Neural cell (in vitro differentiated cells): ENCODE measurements at regions not wholly inside any gene's neighbourhood (a gene's known extent, or its start where the extent isn't known, plus 50 kb on each side); places are given as distances from the start of the nearest gene placed in this dataset.

Experiments used
- H2AFZ ChIP-seq: fragments of 200-600, 300-800 bp; sonication (generic), shearing (Covaris generic); 2 replicates; pipeline ENCODE4 v1.6.0; 2014; ENCODE audit warnings: low read depth, mild to moderate bottlenecking, antibody characterized with exemption, low read length, moderate library complexity
- H3F3A ChIP-seq: fragments of 200-600 bp; shearing (Covaris generic); 2 replicates; pipeline ENCODE4 v1.6.1; 2016; ENCODE audit warnings: mild to moderate bottlenecking, moderate library complexity, mixed read lengths, antibody characterized with exemption, low read length; ENCODE audit not compliant: insufficient read depth, poor library complexity, severe bottlenecking
- H3K27ac ChIP-seq: fragments of 200-600, 300-800 bp; sonication (generic), shearing (Covaris generic); 2 replicates; pipeline ENCODE4 v1.5.1; 2014; ENCODE audit warnings: mild to moderate bottlenecking, low read length, moderate library complexity
- H3K27me3 ChIP-seq: fragments of 300-800, 200-600 bp; sonication (generic), shearing (Covaris generic); 2 replicates; pipeline ENCODE4 v1.6.0; 2014; ENCODE audit warnings: mild to moderate bottlenecking, low read depth, low read length, moderate library complexity; ENCODE audit not compliant: insufficient read depth
- H3K36me3 ChIP-seq: fragments of 300-800, 200-600 bp; sonication (generic), shearing (Covaris generic); 2 replicates; pipeline ENCODE4 v1.5.1; 2014; ENCODE audit warnings: mild to moderate bottlenecking, antibody characterized with exemption, low read length, moderate library complexity; ENCODE audit not compliant: insufficient read depth
- H3K4me2 ChIP-seq: fragments of 300-800, 200-600 bp; sonication (generic), shearing (Covaris generic); 2 replicates; pipeline ENCODE4 v1.6.0; 2014; ENCODE audit warnings: mild to moderate bottlenecking, low read length
- H3K4me3 ChIP-seq: fragments of 300-800, 200-600 bp; sonication (generic), shearing (Covaris generic); 2 replicates; pipeline ENCODE4 v1.5.1; 2014; ENCODE audit warnings: mild to moderate bottlenecking, low read length, moderate library complexity
- H3K79me2 ChIP-seq: fragments of 200-600 bp; shearing (Covaris generic); replicated peaks from 2 replicates; pipeline ENCODE4 v1.6.0; 2014; ENCODE audit warnings: mild to moderate bottlenecking, low read length, moderate library complexity; ENCODE audit not compliant: insufficient read depth
- H3K9ac ChIP-seq: fragments of 300-800, 200-600 bp; sonication (generic), shearing (Covaris generic); 2 replicates; pipeline ENCODE4 v1.6.1; 2016; ENCODE audit warnings: mild to moderate bottlenecking, low read length, mixed read lengths
- H3K9me2 ChIP-seq: fragments of 200-600 bp; shearing (Covaris generic); 2 replicates; pipeline ENCODE4 v1.6.1; 2016; ENCODE audit warnings: mild to moderate bottlenecking, low read length, mixed read lengths; ENCODE audit not compliant: insufficient read depth
- H3K9me3 ChIP-seq: fragments of 200-600, 300-800 bp; sonication (generic), shearing (Covaris generic); 2 replicates; pipeline ENCODE4 v1.6.1; 2016; ENCODE audit warnings: mild to moderate bottlenecking, mixed run types, low read length, moderate library complexity, mixed read lengths
- H4K20me1 ChIP-seq: fragments of 200-600 bp; shearing (Covaris generic); 2 replicates; pipeline ENCODE4 v1.6.1; 2016; ENCODE audit warnings: mild to moderate bottlenecking, mixed run types; ENCODE audit not compliant: insufficient read depth
- CTCF ChIP-seq: fragments of 450-650 bp; IDR thresholded peaks from 2 replicates; pipeline ENCODE4 v1.5.1; 2014; ENCODE audit warnings: antibody characterized with exemption, mild to moderate bottlenecking, moderate library complexity; ENCODE audit not compliant: poor library complexity, severe bottlenecking
- EP300 ChIP-seq: fragments of 450-650 bp; conservative IDR thresholded peaks from 2 replicates; pipeline ENCODE4 v1.6.1; 2014; ENCODE audit warnings: antibody characterized with exemption, mild to moderate bottlenecking, moderate library complexity; ENCODE audit not compliant: poor library complexity, severe bottlenecking
- EZH2 ChIP-seq: fragments of 200-600, 300-800 bp; shearing (Covaris generic), sonication (generic); IDR thresholded peaks from 2 replicates; pipeline ENCODE4 v1.6.1; 2014; ENCODE audit warnings: antibody characterized with exemption, low read length, borderline replicate concordance, mild to moderate bottlenecking; ENCODE audit not compliant: insufficient read depth, poor library complexity, severe bottlenecking
- MXI1 ChIP-seq: fragments of 450-650 bp; conservative IDR thresholded peaks from 2 replicates; pipeline ENCODE4 v1.6.1; 2014; ENCODE audit warnings: antibody characterized with exemption, mild to moderate bottlenecking; ENCODE audit not compliant: poor library complexity, severe bottlenecking
- POLR2AphosphoS5 ChIP-seq: IDR thresholded peaks from 2 replicates; pipeline ENCODE4 v1.6.1; 2012
- RAD21 ChIP-seq: fragments of 450-650 bp; conservative IDR thresholded peaks from 2 replicates; pipeline ENCODE4 v1.6.1; 2014; ENCODE audit warnings: antibody characterized with exemption, mild to moderate bottlenecking, moderate library complexity
- SMC3 ChIP-seq: fragments of 450-650 bp; conservative IDR thresholded peaks from 2 replicates; pipeline ENCODE4 v1.6.1; 2014; ENCODE audit warnings: antibody characterized with exemption, mild to moderate bottlenecking, moderate library complexity; ENCODE audit not compliant: poor library complexity
- TAF1 ChIP-seq: IDR thresholded peaks from 2 replicates; pipeline ENCODE4 v1.6.1; 2012; ENCODE audit warnings: low read depth
- TF ChIP-seq, protein P1 (sequence below): IDR thresholded peaks from 2 replicates; pipeline ENCODE4 v1.6.1; 2012; ENCODE audit warnings: borderline replicate concordance

DNA sequence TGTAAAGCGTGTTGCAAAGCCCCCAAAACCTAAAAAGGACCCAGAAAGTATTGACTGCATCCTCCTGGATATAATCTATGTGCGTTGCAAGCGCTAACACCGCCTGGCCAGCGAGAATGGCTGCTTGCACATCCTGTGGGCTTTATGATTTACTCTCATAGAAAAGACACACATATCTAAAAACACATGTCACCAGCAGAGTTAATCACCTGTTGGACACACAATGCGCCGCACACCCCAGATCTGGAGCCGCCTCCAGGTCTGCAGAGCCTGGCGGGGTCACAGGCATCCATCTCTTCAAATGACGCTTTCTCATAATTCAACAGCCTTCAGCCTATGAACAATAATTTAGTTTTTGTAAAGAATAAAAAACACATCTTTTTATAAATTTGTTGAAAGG, 186.5 kb downstream of the RTP5 start:
- H3K9me2 ChIP-seq = no peaks in the 10 kb centered on the region

DNA sequence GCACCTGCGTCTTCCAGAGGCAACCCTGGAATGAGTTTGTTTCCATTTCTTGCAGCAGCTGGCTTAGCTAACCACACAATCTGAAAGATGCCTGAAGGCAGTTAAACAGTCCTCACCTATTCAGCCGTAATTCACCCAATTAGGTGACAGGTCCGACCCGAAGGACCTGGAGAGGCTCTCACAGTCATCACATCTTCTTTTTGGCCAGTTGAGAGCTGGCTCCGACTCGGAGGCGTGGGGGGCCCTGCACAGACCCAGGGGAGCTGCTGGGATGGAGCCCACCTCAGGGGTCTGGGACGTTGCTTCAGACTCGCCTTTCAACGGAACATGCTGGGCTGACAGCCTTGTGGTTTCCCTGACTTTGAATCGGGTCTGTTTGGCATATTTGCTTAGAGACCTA, 187.3 kb downstream of the RTP5 start:
- Histone ChIP-seq H3K27ac (no peak overlapping the region), H3K9ac (no peak overlapping the region), H3K27me3 (no peaks in the 10 kb centered on the region), H3K4me3 (no peak overlapping the region), H3F3A (no peaks in the 10 kb centered on the region), H3K4me2 (no peak overlapping the region), H3K9me2 (no peaks in the 10 kb centered on the region), H4K20me1 (no peaks in the 10 kb centered on the region), H3K36me3 (no peaks in the 10 kb centered on the region), H3K79me2 (no peaks in the 10 kb centered on the region), H3K9me3 (peaks cover 5% of the 10 kb centered on the region), H2AFZ (no peak overlapping the region)
- TF ChIP-seq, protein P1, sequence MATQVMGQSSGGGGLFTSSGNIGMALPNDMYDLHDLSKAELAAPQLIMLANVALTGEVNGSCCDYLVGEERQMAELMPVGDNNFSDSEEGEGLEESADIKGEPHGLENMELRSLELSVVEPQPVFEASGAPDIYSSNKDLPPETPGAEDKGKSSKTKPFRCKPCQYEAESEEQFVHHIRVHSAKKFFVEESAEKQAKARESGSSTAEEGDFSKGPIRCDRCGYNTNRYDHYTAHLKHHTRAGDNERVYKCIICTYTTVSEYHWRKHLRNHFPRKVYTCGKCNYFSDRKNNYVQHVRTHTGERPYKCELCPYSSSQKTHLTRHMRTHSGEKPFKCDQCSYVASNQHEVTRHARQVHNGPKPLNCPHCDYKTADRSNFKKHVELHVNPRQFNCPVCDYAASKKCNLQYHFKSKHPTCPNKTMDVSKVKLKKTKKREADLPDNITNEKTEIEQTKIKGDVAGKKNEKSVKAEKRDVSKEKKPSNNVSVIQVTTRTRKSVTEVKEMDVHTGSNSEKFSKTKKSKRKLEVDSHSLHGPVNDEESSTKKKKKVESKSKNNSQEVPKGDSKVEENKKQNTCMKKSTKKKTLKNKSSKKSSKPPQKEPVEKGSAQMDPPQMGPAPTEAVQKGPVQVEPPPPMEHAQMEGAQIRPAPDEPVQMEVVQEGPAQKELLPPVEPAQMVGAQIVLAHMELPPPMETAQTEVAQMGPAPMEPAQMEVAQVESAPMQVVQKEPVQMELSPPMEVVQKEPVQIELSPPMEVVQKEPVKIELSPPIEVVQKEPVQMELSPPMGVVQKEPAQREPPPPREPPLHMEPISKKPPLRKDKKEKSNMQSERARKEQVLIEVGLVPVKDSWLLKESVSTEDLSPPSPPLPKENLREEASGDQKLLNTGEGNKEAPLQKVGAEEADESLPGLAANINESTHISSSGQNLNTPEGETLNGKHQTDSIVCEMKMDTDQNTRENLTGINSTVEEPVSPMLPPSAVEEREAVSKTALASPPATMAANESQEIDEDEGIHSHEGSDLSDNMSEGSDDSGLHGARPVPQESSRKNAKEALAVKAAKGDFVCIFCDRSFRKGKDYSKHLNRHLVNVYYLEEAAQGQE = no peak
- TF ChIP-seq RAD21 = no peak
- no peak for TF ChIP-seq SMC3
- no peak for TF ChIP-seq EP300
- TF ChIP-seq POLR2AphosphoS5 = no peak
- no peak for TF ChIP-seq EZH2

More for the DNA sequence above, 186.5 kb downstream of the RTP5 start:
- Histone ChIP-seq H3K9me3 (peaks cover 5% of the 10 kb centered on the region), H3K4me2 (no peak overlapping the region), H3K36me3 (no peaks in the 10 kb centered on the region), H3K27ac (no peak overlapping the region), H3K79me2 (no peaks in the 10 kb centered on the region), H3K27me3 (no peaks in the 10 kb centered on the region), H3F3A (no peaks in the 10 kb centered on the region), H3K9ac (no peak overlapping the region), H2AFZ (no peak overlapping the region), H4K20me1 (no peaks in the 10 kb centered on the region), H3K4me3 (no peak overlapping the region)
- no peak for TF ChIP-seq SMC3
- TF ChIP-seq EZH2 = no peak
- no peak for TF ChIP-seq RAD21
- TF ChIP-seq, protein P1 = no peak
- no peak for TF ChIP-seq MXI1
- TF ChIP-seq CTCF = no peak
- TF ChIP-seq EP300 = no peak
- TF ChIP-seq POLR2AphosphoS5 = no peak
- TF ChIP-seq TAF1 = no peak
